GM12873 (cell line): ENCODE measurements at regions not wholly inside any gene's neighbourhood (a gene's known extent, or its start where the extent isn't known, plus 50 kb on each side); places are given as distances from the start of the nearest gene placed in this dataset.

Experiments
- CTCF ChIP-seq: IDR thresholded peaks from 2 replicates; pipeline ENCODE4 v1.5.1; 2012; ENCODE audit warnings: low read depth, mild to moderate bottlenecking, moderate library complexity, low read length, control low read depth; ENCODE audit not compliant: insufficient read depth; ENCODE audit errors: missing control alignments

- TF ChIP-seq CTCF: no peak
Observed at GRCh38 chr2:22822835-22823234, 562.1 kb upstream of the KLHL29 start.

- no peak for TF ChIP-seq CTCF
Observed at GRCh38 chr2:22824618-22825017, 560.4 kb upstream of the KLHL29 start.

GRCh38 chr2:22826703-22827102, 558.3 kb upstream of the KLHL29 start:
- no peak for TF ChIP-seq CTCF

- TF ChIP-seq CTCF: no peak
Observed at GRCh38 chr2:22829791-22830190, 555.2 kb upstream of the KLHL29 start.

GRCh38 chr2:22832196-22832595, 552.8 kb upstream of the KLHL29 start:
- TF ChIP-seq CTCF: no peak

GRCh38 chr2:22838461-22838860, 546.5 kb upstream of the KLHL29 start:
- no peak for TF ChIP-seq CTCF

- TF ChIP-seq CTCF: no peak
Observed at GRCh38 chr2:22842205-22842869, 542.6 kb upstream of the KLHL29 start.
